ENCODE measurements at regions not wholly inside any gene's neighbourhood (a gene's known extent, or its start where the extent isn't known, plus 50 kb on each side); places are given as distances from the start of the nearest gene placed in this dataset.

GRCh38 chrX:78593701-78594100 is 65.4 kb downstream of the RTL3 start:
- CTCF ChIA-PET (ENCODE audit: low intra/inter-chr PET ratio) = no interaction called here
- POLR2A ChIA-PET = no interaction called here
- DNase-seq (ENCODE audit: extremely low read depth in 1 of 4, low spot score in 3 of 4) = no peak
- Histone ChIP-seq H3K4me3 (no peak overlapping the region), H3K9ac (ENCODE audit: insufficient read depth in 1 of 2, low read depth in 2 of 2, low read length in 2 of 2) (no peak overlapping the region), H3K36me3 (ENCODE audit: control insufficient read depth, insufficient read depth, low read length) (no peaks in the 10 kb centered on the region), H3K4me2 (ENCODE audit: insufficient read depth, low read length) (no peak overlapping the region), H4K20me1 (replicated peaks; ENCODE audit: control insufficient read depth, insufficient read depth, low read length) (no peaks in the 10 kb centered on the region), H3K27me3 (ENCODE audit: control insufficient read depth in 2 of 2, insufficient read depth in 2 of 2, low read length in 2 of 2) (no peaks in the 10 kb centered on the region), H3K79me2 (ENCODE audit: control insufficient read depth, insufficient read depth, low read length) (no peaks in the 10 kb centered on the region), H3K4me1 (replicated peaks in 1 of 2; ENCODE audit: control insufficient read depth in 2 of 2, insufficient read depth in 2 of 2, low read length in 2 of 2) (no peaks in the 10 kb centered on the region), H3K9me3 (replicated peaks; ENCODE audit: control insufficient read depth, insufficient read depth, low read depth, low read length) (no peaks in the 10 kb centered on the region), H2AFZ (ENCODE audit: low read depth, low read length) (no peak overlapping the region), H3K27ac (ENCODE audit: extremely low read depth, low read depth, low read length) (no peak overlapping the region), H3K9me1 (ENCODE audit: control insufficient read depth, insufficient read depth, low read length) (no peaks in the 10 kb centered on the region)
- WGBS (ENCODE audit: insufficient coverage, low coverage, missing lambda C conversion rate) = 0% methylated on average over 1 of the region's 1 CpG
- in situ Hi-C loops (cut with MboI) (no loop called here), intact Hi-C loops (cut with micrococcal nuclease) (no loop called here)
- no peak for FAIRE-seq
- no TSS peak for BruUV-seq (replicated peaks)
- ATAC-seq = no peak
- TF ChIP-seq E2F3 (CRISPR knock-in tag; IDR thresholded peaks at IDR 0.05) = no peak
- no peak for TF ChIP-seq BRF2 (IDR thresholded peaks at IDR 0.05; ENCODE audit: borderline replicate concordance, insufficient read depth, insufficient read length)
- no peak for TF ChIP-seq MYC (IDR thresholded peaks at IDR 0.05; ENCODE audit: low read depth, low read length)
- TF ChIP-seq MYC (CRISPR knock-in tag; IDR thresholded peaks at IDR 0.05; ENCODE audit: borderline replicate concordance, low read depth) = no peak
- no peak for TF ChIP-seq TFE3 (CRISPR knock-in tag; IDR thresholded peaks at IDR 0.05)
- TF ChIP-seq SMARCA4 (IDR thresholded peaks at IDR 0.05) = no peak
- TF ChIP-seq TEAD2 (tag; IDR thresholded peaks at IDR 0.05) = no peak
- TF ChIP-seq GMEB1 (CRISPR knock-in tag; IDR thresholded peaks at IDR 0.05) = no peak
- no peak for TF ChIP-seq PHF21A (IDR thresholded peaks at IDR 0.05; ENCODE audit: borderline replicate concordance, low read depth)
- TF ChIP-seq ZZZ3 (IDR thresholded peaks at IDR 0.05) = no peak
- TF ChIP-seq, protein P1, sequence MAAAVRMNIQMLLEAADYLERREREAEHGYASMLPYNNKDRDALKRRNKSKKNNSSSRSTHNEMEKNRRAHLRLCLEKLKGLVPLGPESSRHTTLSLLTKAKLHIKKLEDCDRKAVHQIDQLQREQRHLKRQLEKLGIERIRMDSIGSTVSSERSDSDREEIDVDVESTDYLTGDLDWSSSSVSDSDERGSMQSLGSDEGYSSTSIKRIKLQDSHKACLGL (CRISPR knock-in tag; IDR thresholded peaks at IDR 0.05; ENCODE audit: borderline replicate concordance, poor library complexity, severe bottlenecking) = no peak
- TF ChIP-seq ETV6 (IDR thresholded peaks at IDR 0.05; ENCODE audit: borderline replicate concordance in 1 of 2, low read depth in 2 of 2, low read length in 1 of 2) = no peak
- TF ChIP-seq ETV6 (CRISPR knock-in tag; IDR thresholded peaks at IDR 0.05; ENCODE audit: borderline replicate concordance) = no peak
- TF ChIP-seq CXXC5 (CRISPR knock-in tag; IDR thresholded peaks at IDR 0.05) = no peak
- TF ChIP-seq RBM14 (IDR thresholded peaks at IDR 0.05; ENCODE audit: borderline replicate concordance, insufficient read depth, low read depth, low read length) = no peak
- TF ChIP-seq USF2 (CRISPR knock-in tag; IDR thresholded peaks at IDR 0.05) = no peak
- TF ChIP-seq, protein P2, sequence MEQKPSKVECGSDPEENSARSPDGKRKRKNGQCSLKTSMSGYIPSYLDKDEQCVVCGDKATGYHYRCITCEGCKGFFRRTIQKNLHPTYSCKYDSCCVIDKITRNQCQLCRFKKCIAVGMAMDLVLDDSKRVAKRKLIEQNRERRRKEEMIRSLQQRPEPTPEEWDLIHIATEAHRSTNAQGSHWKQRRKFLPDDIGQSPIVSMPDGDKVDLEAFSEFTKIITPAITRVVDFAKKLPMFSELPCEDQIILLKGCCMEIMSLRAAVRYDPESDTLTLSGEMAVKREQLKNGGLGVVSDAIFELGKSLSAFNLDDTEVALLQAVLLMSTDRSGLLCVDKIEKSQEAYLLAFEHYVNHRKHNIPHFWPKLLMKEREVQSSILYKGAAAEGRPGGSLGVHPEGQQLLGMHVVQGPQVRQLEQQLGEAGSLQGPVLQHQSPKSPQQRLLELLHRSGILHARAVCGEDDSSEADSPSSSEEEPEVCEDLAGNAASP (IDR thresholded peaks at IDR 0.05) = no peak

Data from K562 (cell line).